DMS114 treated with DMSO at 0.1 percent for 48 hours (cell line): ENCODE measurements at regions not wholly inside any gene's neighbourhood (a gene's known extent, or its start where the extent isn't known, plus 50 kb on each side); places are given as distances from the start of the nearest gene placed in this dataset.

Experiments used
- DNase-seq: peaks from one replicate; lab custom pipeline; 2025; ENCODE audit not compliant: unreplicated experiment; lab: John Stamatoyannopoulos, UW

- DNase-seq, result no peak
Measured at GRCh38 chr18:75131381-75132000, 77.4 kb downstream of the PTGR3 start.

DNA sequence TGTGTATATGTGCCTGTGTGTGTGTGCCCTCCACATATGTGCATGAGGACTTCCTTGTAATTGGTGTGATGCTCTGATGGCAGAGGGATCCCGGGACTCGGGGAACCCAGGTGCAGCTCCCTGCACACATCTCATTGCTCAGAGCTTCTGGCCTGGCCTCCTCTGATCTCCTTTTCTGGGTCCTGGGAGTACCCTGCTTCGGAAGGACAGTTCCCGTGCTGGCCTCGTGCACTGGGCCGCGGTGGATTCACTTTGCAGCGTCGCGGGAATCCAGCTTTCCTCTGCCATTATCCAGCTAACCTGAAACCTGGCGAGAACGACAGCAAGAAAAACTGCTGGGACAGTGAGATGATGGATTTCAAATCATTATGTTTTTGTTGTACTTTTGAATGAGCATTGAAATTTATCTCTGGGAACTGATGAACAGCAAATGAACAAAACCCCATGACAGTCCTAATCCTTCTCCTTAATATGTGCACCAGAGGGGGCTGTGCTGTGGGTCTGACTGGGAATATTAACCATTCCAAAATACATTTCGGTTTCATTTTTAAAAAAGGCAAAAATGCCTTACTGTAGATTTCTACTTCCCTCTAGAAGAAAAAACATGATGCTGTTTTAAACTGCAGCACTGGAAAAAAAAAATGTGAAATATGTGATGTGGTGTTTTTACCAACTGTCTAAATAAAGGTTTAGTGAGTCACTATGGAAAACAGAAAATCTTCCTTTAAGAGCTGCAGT is 78.2 kb downstream of the PTGR3 start:
- DNase-seq, result no peak

DNA sequence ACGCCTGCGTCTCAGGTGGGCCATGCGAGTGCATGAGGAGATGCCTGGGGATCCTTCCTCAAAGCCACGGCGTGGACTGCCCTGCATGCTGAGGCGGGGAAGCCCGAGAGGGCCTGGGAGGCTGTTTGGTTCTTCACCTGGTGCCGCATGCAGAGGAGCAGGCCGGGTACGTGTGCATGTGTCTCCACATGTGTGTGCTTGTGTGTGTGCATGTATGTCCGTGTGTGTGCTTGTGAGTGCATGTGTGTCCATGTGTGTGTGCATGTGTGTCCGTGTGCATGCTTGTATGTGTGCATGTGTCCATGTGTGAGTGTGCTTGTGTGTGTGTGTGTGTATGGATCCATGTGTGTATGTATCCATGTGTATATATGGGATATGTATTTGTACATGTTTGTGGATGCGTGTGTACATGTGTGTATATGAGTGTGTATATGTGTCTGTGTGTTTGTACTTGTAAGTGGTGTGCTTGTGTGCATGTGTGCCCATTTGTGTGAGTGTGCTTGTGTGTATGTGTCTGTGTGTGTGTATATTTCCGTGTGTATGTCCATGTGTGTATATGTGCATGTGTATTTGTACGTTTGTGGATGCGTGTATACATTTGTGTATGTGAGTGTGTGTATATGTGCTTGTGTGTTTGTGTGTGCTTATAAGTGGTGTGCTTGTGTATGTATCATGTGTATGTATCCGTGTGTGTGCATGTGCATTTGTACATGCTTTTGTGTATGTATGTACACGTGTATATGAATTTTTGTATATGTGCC is 79.0 kb downstream of the PTGR3 start:
- no peak for DNase-seq

DNA sequence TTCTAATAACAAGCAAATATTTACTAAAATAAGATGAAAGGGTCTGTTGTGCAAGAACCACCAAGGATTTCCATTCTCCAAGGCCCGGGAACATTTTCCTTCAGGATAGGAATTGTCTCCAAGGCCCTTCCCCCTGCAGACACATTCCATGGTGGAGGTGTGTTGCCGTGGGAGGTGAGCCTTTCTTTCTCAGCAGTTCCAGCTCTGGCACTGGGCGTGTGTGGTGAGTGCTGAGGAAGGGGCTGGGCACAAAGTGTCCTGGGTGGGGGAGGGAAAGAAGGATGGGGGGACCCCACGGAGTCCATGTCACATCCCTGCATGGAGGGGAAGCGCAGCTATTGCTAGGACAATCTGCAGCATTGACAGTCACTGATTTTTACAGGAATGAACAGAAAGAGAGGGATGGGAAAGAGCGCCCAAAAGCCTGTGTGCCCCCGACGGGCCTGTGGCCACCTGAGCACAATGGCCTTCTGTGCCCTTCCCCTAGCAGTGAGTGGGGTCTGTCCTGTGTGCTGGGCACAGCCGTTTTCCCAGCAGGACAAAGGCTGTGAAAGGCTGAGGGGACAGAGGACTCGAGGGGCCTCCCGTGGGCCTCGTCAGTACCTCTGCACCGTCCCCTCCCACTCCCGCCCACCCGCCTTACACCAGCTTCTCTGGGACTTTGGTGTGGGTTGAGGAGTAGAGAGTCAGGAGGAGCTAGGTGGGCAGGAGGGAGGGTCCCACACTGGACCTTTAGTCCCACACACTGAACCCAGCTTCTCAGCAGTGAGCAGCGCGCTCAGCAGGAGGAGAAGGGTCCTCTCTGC is 79.8 kb downstream of the PTGR3 start:
- DNase-seq, result no peak

GRCh38 chr18:75128051-75128605 is 80.8 kb downstream of the PTGR3 start:
- DNase-seq, result no peak

DNA sequence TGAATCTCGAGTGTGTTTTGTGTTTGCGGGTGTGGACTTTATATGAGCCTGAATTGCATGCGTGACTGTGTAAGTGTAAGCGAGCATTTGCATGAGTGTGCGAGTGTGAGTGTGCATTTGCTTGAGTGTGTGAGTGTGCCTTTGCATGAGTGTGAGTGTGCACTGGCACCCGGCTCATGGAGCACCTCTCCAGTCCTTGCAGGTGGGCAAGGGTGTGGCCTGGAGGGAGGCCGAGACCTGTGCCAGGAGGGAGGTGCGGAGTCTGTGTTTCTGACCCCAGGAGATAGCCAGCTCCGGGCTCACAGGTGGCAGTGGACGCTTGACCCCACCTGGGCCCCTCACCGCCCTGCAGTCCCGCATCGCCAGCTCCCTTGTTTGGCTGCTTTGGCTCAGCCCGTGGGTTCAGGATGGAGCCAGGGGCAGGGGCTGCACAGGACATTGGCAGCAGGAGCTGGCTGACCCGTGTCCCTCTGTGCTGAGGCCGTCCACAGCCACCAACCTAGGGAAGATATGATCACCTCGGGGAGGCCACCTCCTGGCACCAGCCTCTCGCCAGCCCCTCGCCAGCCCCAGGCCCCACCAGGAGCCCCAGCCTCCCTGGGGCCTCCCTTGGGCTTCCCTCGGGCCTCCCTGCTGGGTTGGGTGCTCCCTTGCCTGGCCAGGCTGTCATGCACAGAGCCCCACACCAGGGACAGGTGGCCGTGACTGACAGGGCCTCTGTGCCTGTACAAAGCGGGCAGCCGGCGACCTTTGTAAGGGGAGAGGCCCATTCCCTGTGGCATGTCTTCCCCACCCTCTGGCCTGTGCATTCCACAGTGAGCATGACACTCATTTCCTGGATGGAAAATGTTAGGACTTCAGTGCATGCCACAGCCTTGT is 81.6 kb downstream of the PTGR3 start:
- no peak for DNase-seq

DNA sequence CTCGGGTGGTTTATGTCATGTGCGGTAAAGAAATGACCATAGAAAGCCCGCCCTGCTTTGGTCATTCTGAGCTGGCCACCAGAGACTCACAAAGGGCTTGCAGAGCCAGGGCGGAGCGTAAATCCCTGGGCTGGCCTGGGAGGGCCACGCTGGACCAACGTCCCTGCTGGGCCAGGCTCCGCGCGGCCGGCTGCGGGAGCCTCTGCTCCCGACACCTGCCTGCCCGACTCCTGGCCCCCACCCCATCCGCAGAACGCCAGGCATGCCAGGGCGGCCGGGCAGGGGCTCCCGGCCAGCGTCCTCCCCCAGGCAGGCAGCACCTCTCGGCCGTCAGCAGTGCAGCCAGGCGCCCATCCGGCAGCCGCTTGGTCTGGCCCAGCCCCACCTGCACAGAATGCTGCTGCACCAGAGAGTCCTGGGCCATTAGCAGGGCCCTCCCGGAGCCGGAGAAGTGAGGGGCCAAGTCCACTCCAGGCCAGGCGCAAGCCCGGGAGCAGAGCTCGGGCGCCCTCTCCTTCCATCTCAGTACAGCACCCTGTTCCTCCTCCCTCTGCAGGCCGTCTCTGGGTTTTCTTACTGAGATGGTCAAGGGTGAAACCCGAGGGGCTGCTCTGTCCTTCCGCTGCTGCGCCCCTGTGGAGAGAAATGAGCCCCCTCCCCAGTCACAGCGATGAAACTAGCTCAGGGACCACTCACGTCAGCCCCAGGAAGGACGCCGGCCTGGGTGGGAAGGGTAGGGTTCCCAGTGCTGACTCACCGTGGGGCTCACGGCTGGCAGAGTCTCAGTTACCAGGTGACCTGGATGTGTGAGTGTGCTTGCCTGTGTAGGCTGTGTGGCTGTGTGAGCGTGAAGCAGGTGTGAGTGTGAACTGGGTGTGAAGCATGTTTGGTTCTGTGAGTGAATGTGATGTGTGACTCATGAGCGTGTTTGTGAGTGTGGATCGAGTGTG is 83.3 kb downstream of the PTGR3 start:
- DNase-seq, result peak; percentile 0

GRCh38 chr18:75124991-75125381 is 84.0 kb downstream of the PTGR3 start:
- no peak for DNase-seq

- no peak for DNase-seq
Measured at GRCh38 chr18:75124551-75124950, 84.4 kb downstream of the PTGR3 start.

DNA sequence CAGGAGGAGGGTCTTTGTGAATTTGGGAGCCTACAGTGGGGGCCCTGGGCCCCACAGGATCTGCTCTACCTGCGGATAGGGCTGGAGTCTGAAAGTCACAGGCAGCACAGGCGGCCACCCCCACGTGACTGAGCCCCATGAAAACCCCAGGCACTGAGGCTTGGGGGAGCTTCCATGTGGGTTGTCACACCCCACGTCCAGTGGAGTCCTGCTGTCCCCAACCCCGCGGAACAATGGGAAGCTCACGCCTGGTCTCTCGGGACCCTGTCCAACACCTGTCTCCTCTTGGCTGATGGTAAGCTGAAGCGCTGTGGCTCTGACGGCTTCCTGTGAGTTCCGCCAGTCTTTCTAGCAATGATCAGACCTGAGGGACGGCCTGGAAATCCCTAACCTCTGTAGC is 85.8 kb downstream of the PTGR3 start:
- no peak for DNase-seq

GRCh38 chr18:75122334-75122958 is 86.5 kb downstream of the PTGR3 start:
- no peak for DNase-seq

GRCh38 chr18:75121266-75121665 is 87.7 kb downstream of the PTGR3 start:
- DNase-seq, result no peak

- no peak for DNase-seq
Measured at GRCh38 chr18:75120521-75120920, 88.4 kb downstream of the PTGR3 start.

DNA sequence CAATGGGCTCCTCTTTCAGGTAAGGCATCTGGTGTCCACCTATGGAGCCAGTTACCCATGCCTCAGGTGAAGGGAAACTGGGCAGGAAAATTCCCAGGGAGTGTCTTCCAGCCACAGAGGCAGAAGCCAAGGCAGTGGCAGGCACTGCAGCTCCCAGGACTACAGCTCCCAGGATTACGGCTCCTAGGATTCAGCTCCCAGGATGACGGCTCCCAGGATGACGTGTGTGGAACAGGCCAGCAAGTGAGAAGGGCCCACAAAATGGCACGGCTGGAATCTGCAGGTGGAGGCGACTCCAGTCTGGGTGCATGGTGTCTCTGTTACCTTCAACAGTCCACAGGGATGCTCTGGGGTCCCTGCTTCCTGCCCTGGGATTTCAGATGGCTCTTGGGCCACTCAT is 92.1 kb downstream of the PTGR3 start:
- DNase-seq, result no peak

DNA sequence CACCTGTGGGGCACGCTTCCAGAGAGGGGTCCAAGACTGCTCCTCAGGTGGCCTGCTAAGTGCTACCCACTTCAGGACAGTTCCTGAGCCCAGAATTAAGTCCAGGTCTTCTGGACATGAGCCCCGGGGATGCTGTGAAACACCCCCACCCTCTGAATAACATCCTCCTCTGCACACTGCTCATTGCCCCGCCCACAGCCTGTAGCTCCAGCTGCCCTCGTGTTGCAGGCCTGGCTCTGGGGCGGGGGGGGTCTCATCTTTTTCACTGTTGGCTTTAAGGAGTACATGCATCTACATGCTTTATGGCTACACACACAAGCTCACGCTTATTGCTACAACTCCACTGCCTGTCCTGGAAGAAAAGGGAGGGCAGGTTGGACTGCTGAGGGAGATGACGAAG is 92.8 kb downstream of the PTGR3 start:
- DNase-seq, result no peak

- no peak for DNase-seq
Measured at GRCh38 chr18:75115514-75115913, 93.4 kb downstream of the PTGR3 start.
